ENCODE measurements at regions not wholly inside any gene's neighbourhood (a gene's known extent, or its start where the extent isn't known, plus 50 kb on each side); places are given as distances from the start of the nearest gene placed in this dataset.

DNA sequence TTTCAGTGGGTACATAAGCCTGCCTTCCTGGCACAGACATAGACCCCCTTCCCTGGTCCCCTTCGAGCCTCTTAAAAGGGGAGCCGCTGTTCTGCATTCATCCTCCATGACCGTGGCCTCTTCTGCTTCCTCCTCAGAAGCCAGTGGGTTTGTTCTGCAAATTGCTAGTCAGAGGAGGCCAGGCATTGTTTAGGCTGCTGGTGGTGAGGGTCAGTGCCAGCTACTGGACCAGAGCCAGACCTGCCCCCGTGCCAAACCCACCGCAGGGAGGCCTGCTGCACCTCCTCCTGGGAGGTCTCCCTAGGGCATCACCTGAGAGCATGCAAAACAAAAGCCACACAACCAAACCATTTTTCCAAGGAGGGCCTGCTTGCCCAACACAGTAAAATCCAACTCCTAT lies 178.4 kb downstream of the MIS18A start:
- Histone ChIP-seq H3K79me2 (ENCODE audit: control insufficient read depth, insufficient read depth, low read length) (no peaks in the 10 kb centered on the region), H3K27me3 (ENCODE audit: control insufficient read depth in 2 of 2, insufficient read depth in 2 of 2, low read length in 2 of 2) (peaks cover 0 to 7% of the 10 kb centered on the region in 2 experiments; a peak in 2 of 5 replicates), H2AFZ (ENCODE audit: low read depth, low read length) (no peak overlapping the region), H3K9me1 (ENCODE audit: control insufficient read depth, insufficient read depth, low read length) (no peaks in the 10 kb centered on the region), H3K4me2 (ENCODE audit: insufficient read depth, low read length) (no peak overlapping the region), H3K9ac (ENCODE audit: insufficient read depth in 1 of 2, low read depth in 2 of 2, low read length in 2 of 2) (no peak overlapping the region), H3K9me3 (replicated peaks; ENCODE audit: control insufficient read depth, insufficient read depth, low read depth, low read length) (no peaks in the 10 kb centered on the region), H3K27ac (ENCODE audit: extremely low read depth, low read depth, low read length) (no peak overlapping the region), H3K4me3 (no peak overlapping the region), H3K4me1 (replicated peaks in 1 of 2; ENCODE audit: control insufficient read depth in 2 of 2, insufficient read depth in 2 of 2, low read length in 2 of 2) (no peaks in the 10 kb centered on the region), H4K20me1 (replicated peaks; ENCODE audit: control insufficient read depth, insufficient read depth, low read length) (no peaks in the 10 kb centered on the region), H3K36me3 (ENCODE audit: control insufficient read depth, insufficient read depth, low read length) (no peaks in the 10 kb centered on the region)
- no TSS peak for BruUV-seq (replicated peaks)
- ATAC-seq (no peak), FAIRE-seq (no peak), DNase-seq (ENCODE audit: extremely low read depth in 1 of 4, low spot score in 3 of 4) (no peak)
- 4% methylated on average over 5 of the region's 5 CpGs for WGBS (ENCODE audit: insufficient coverage, low coverage, missing lambda C conversion rate)
- intact Hi-C loops (cut with micrococcal nuclease) (no loop called here), in situ Hi-C loops (cut with MboI) (no loop called here)
- CTCF ChIA-PET (ENCODE audit: low intra/inter-chr PET ratio), result no interaction called here
- POLR2A ChIA-PET, result no interaction called here
- TF ChIP-seq, protein P1, sequence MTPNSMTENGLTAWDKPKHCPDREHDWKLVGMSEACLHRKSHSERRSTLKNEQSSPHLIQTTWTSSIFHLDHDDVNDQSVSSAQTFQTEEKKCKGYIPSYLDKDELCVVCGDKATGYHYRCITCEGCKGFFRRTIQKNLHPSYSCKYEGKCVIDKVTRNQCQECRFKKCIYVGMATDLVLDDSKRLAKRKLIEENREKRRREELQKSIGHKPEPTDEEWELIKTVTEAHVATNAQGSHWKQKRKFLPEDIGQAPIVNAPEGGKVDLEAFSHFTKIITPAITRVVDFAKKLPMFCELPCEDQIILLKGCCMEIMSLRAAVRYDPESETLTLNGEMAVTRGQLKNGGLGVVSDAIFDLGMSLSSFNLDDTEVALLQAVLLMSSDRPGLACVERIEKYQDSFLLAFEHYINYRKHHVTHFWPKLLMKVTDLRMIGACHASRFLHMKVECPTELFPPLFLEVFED (CRISPR knock-in tag; conservative IDR thresholded peaks at IDR 0.05), result no peak
- TF ChIP-seq, protein P2, sequence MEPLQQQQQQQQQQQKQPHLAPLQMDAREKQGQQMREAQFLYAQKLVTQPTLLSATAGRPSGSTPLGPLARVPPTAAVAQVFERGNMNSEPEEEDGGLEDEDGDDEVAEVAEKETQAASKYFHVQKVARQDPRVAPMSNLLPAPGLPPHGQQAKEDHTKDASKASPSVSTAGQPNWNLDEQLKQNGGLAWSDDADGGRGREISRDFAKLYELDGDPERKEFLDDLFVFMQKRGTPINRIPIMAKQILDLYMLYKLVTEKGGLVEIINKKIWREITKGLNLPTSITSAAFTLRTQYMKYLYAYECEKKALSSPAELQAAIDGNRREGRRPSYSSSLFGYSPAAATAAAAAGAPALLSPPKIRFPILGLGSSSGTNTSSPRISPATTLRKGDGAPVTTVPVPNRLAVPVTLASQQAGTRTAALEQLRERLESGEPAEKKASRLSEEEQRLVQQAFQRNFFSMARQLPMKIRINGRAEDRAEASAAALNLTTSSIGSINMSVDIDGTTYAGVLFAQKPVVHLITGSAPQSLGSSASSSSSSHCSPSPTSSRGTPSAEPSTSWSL (CRISPR knock-in tag; IDR thresholded peaks at IDR 0.05; ENCODE audit: borderline replicate concordance), result no peak
- TF ChIP-seq FOXA1 (IDR thresholded peaks at IDR 0.05; ENCODE audit: borderline replicate concordance) (no peak), GTF2A2 (tag; IDR thresholded peaks at IDR 0.05) (no peak), RFX5 (IDR thresholded peaks at IDR 0.05; ENCODE audit: low read depth, low read length) (no peak), SREBF2 (CRISPR knock-in tag; IDR thresholded peaks at IDR 0.05) (no peak), CCNT2 (IDR thresholded peaks at IDR 0.05; ENCODE audit: borderline replicate concordance, extremely low read depth, insufficient read length, low read depth, low read length) (no peak), SLC30A9 (CRISPR knock-in tag; IDR thresholded peaks at IDR 0.05) (no peak), CXXC5 (CRISPR knock-in tag; IDR thresholded peaks at IDR 0.05) (no peak), LEF1 (IDR thresholded peaks at IDR 0.05) (no peak), ZNF79 (CRISPR knock-in tag; IDR thresholded peaks at IDR 0.05; ENCODE audit: low read depth) (no peak), MAZ (CRISPR knock-in tag; conservative IDR thresholded peaks at IDR 0.05 in 1 of 2, IDR thresholded peaks at IDR 0.05 in 1 of 2) (no peak)
- TF ChIP-seq, protein P3, sequence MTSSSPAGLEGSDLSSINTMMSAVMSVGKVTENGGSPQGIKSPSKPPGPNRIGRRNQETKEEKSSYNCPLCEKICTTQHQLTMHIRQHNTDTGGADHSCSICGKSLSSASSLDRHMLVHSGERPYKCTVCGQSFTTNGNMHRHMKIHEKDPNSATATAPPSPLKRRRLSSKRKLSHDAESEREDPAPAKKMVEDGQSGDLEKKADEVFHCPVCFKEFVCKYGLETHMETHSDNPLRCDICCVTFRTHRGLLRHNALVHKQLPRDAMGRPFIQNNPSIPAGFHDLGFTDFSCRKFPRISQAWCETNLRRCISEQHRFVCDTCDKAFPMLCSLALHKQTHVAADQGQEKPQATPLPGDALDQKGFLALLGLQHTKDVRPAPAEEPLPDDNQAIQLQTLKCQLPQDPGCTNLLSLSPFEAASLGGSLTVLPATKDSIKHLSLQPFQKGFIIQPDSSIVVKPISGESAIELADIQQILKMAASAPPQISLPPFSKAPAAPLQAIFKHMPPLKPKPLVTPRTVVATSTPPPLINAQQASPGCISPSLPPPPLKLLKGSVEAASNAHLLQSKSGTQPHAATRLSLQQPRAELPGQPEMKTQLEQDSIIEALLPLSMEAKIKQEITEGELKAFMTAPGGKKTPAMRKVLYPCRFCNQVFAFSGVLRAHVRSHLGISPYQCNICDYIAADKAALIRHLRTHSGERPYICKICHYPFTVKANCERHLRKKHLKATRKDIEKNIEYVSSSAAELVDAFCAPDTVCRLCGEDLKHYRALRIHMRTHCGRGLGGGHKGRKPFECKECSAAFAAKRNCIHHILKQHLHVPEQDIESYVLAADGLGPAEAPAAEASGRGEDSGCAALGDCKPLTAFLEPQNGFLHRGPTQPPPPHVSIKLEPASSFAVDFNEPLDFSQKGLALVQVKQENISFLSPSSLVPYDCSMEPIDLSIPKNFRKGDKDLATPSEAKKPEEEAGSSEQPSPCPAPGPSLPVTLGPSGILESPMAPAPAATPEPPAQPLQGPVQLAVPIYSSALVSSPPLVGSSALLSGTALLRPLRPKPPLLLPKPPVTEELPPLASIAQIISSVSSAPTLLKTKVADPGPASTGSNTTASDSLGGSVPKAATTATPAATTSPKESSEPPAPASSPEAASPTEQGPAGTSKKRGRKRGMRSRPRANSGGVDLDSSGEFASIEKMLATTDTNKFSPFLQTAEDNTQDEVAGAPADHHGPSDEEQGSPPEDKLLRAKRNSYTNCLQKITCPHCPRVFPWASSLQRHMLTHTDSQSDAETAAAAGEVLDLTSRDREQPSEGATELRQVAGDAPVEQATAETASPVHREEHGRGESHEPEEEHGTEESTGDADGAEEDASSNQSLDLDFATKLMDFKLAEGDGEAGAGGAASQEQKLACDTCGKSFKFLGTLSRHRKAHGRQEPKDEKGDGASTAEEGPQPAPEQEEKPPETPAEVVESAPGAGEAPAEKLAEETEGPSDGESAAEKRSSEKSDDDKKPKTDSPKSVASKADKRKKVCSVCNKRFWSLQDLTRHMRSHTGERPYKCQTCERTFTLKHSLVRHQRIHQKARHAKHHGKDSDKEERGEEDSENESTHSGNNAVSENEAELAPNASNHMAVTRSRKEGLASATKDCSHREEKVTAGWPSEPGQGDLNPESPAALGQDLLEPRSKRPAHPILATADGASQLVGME (CRISPR knock-in tag; IDR thresholded peaks at IDR 0.05), result no peak
- TF ChIP-seq, protein P4, sequence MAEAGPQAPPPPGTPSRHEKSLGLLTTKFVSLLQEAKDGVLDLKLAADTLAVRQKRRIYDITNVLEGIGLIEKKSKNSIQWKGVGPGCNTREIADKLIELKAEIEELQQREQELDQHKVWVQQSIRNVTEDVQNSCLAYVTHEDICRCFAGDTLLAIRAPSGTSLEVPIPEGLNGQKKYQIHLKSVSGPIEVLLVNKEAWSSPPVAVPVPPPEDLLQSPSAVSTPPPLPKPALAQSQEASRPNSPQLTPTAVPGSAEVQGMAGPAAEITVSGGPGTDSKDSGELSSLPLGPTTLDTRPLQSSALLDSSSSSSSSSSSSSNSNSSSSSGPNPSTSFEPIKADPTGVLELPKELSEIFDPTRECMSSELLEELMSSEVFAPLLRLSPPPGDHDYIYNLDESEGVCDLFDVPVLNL (CRISPR knock-in tag; IDR thresholded peaks at IDR 0.05; ENCODE audit: low read depth), result no peak
